ENCODE measurements at regions not wholly inside any gene's neighbourhood (a gene's known extent, or its start where the extent isn't known, plus 50 kb on each side); places are given as distances from the start of the nearest gene placed in this dataset.

GRCh38 chr14:50056435-50056834 is 59.9 kb downstream of the VCPKMT start:
- no peak for DNase-seq (ENCODE audit: low spot score)
- WGBS, result 77% methylated on average over 16 of the region's 16 CpGs
- Histone ChIP-seq H3K27ac (ENCODE audit: low read depth in 1 of 2, low read length in 2 of 2) (no peak overlapping the region), H3K4me1 (ENCODE audit: control insufficient read depth in 4 of 4, insufficient read depth in 4 of 4, low read length in 3 of 4) (peaks cover 11 to 18% (median 15%) of the 10 kb centered on the region in 4 donors), H3K36me3 (ENCODE audit: control insufficient read depth in 4 of 4, insufficient read depth in 3 of 4, low read depth in 1 of 4, low read length in 3 of 4) (no peaks in the 10 kb centered on the region), H3K9me3 (ENCODE audit: control insufficient read depth in 4 of 4, low read length in 3 of 4) (no peaks in the 10 kb centered on the region), H3K9ac (ENCODE audit: low read depth in 1 of 2, low read length in 2 of 2) (no peak overlapping the region), H3K27me3 (ENCODE audit: control insufficient read depth in 4 of 4, insufficient read depth in 4 of 4, low read length in 3 of 4) (no peaks in the 10 kb centered on the region), H3K4me3 (ENCODE audit: low read depth in 1 of 3, low read length in 3 of 3) (no peak overlapping the region)
- TF ChIP-seq MAX (IDR thresholded peaks at IDR 0.05), result no peak
- TF ChIP-seq, protein P1, sequence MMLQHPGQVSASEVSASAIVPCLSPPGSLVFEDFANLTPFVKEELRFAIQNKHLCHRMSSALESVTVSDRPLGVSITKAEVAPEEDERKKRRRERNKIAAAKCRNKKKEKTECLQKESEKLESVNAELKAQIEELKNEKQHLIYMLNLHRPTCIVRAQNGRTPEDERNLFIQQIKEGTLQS (IDR thresholded peaks at IDR 0.05), result no peak

- no peak overlapping the region for H3K27ac ChIP-seq (ENCODE audit: low read depth in 1 of 2, low read length in 2 of 2)
- WGBS, result 78% methylated on average over 5 of the region's 5 CpGs
These were observed 59.0 kb downstream of the VCPKMT start for GRCh38 chr14:50057331-50057730.

GRCh38 chr14:50058113-50058512 is 58.3 kb downstream of the VCPKMT start:
- no peaks in the 10 kb centered on the region for H3K9me3 ChIP-seq (ENCODE audit: control insufficient read depth in 4 of 4, low read length in 3 of 4)
- peaks cover 22 to 33% (median 27%) of the 10 kb centered on the region in 4 donors for H3K4me1 ChIP-seq (ENCODE audit: control insufficient read depth in 4 of 4, insufficient read depth in 4 of 4, low read length in 3 of 4)
- no peak overlapping the region for H3K9ac ChIP-seq (ENCODE audit: low read depth in 1 of 2, low read length in 2 of 2)
- no peaks in the 10 kb centered on the region for H3K36me3 ChIP-seq (ENCODE audit: control insufficient read depth in 4 of 4, insufficient read depth in 3 of 4, low read depth in 1 of 4, low read length in 3 of 4)
- 92% methylated on average over 1 of the region's 1 CpG for WGBS
- no peaks in the 10 kb centered on the region for H3K27me3 ChIP-seq (ENCODE audit: control insufficient read depth in 4 of 4, insufficient read depth in 4 of 4, low read length in 3 of 4)
- H3K4me3 ChIP-seq (ENCODE audit: low read depth in 1 of 3, low read length in 3 of 3), result no peak overlapping the region
- H3K27ac ChIP-seq (ENCODE audit: low read depth in 1 of 2, low read length in 2 of 2), result no peak overlapping the region
- DNase-seq (ENCODE audit: low spot score), result no peak
- TF ChIP-seq, protein P1 (IDR thresholded peaks at IDR 0.05), result no peak
- TF ChIP-seq FOXA2 (IDR thresholded peaks at IDR 0.05), result no peak
- TF ChIP-seq CTCF (IDR thresholded peaks at IDR 0.05; ENCODE audit: low read depth, low read length, missing input control), result no peak
- no peak for TF ChIP-seq TAF1 (conservative IDR thresholded peaks at IDR 0.05)
- TF ChIP-seq, protein P2, sequence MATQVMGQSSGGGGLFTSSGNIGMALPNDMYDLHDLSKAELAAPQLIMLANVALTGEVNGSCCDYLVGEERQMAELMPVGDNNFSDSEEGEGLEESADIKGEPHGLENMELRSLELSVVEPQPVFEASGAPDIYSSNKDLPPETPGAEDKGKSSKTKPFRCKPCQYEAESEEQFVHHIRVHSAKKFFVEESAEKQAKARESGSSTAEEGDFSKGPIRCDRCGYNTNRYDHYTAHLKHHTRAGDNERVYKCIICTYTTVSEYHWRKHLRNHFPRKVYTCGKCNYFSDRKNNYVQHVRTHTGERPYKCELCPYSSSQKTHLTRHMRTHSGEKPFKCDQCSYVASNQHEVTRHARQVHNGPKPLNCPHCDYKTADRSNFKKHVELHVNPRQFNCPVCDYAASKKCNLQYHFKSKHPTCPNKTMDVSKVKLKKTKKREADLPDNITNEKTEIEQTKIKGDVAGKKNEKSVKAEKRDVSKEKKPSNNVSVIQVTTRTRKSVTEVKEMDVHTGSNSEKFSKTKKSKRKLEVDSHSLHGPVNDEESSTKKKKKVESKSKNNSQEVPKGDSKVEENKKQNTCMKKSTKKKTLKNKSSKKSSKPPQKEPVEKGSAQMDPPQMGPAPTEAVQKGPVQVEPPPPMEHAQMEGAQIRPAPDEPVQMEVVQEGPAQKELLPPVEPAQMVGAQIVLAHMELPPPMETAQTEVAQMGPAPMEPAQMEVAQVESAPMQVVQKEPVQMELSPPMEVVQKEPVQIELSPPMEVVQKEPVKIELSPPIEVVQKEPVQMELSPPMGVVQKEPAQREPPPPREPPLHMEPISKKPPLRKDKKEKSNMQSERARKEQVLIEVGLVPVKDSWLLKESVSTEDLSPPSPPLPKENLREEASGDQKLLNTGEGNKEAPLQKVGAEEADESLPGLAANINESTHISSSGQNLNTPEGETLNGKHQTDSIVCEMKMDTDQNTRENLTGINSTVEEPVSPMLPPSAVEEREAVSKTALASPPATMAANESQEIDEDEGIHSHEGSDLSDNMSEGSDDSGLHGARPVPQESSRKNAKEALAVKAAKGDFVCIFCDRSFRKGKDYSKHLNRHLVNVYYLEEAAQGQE (IDR thresholded peaks at IDR 0.05), result no peak
- TF ChIP-seq GABPA (IDR thresholded peaks at IDR 0.05 in 1 of 2, conservative IDR thresholded peaks at IDR 0.05 in 1 of 2), result no peak
- TF ChIP-seq RXRA (IDR thresholded peaks at IDR 0.05), result no peak
- TF ChIP-seq HNF4A (conservative IDR thresholded peaks at IDR 0.05), result no peak
- TF ChIP-seq RAD21 (IDR thresholded peaks at IDR 0.05), result no peak
- no peak for TF ChIP-seq YY1 (IDR thresholded peaks at IDR 0.05)
- no peak for TF ChIP-seq NR2F2 (IDR thresholded peaks at IDR 0.05)
- no peak for TF ChIP-seq MAX (IDR thresholded peaks at IDR 0.05)
- TF ChIP-seq HNF4G (IDR thresholded peaks at IDR 0.05), result no peak
- TF ChIP-seq SP1 (IDR thresholded peaks at IDR 0.05), result no peak
- no peak for TF ChIP-seq JUND (IDR thresholded peaks at IDR 0.05)

More at GRCh38 chr14:50057331-50057730, 59.0 kb downstream of the VCPKMT start:
- no peak for DNase-seq (ENCODE audit: low spot score)
- Histone ChIP-seq H3K27me3 (ENCODE audit: control insufficient read depth in 4 of 4, insufficient read depth in 4 of 4, low read length in 3 of 4) (no peaks in the 10 kb centered on the region), H3K4me1 (ENCODE audit: control insufficient read depth in 4 of 4, insufficient read depth in 4 of 4, low read length in 3 of 4) (peaks cover 17 to 27% (median 23%) of the 10 kb centered on the region in 4 donors), H3K4me3 (ENCODE audit: low read depth in 1 of 3, low read length in 3 of 3) (no peak overlapping the region), H3K9me3 (ENCODE audit: control insufficient read depth in 4 of 4, low read length in 3 of 4) (no peaks in the 10 kb centered on the region), H3K36me3 (ENCODE audit: control insufficient read depth in 4 of 4, insufficient read depth in 3 of 4, low read depth in 1 of 4, low read length in 3 of 4) (no peaks in the 10 kb centered on the region), H3K9ac (ENCODE audit: low read depth in 1 of 2, low read length in 2 of 2) (no peak overlapping the region)
- TF ChIP-seq CTCF (IDR thresholded peaks at IDR 0.05; ENCODE audit: low read depth, low read length, missing input control) (no peak), HNF4G (IDR thresholded peaks at IDR 0.05) (no peak), RXRA (IDR thresholded peaks at IDR 0.05) (no peak)
